NCI-H146 treated with DMSO at 0.1 percent for 48 hours (cell line): ENCODE measurements at regions not wholly inside any gene's neighbourhood (a gene's known extent, or its start where the extent isn't known, plus 50 kb on each side); places are given as distances from the start of the nearest gene placed in this dataset.
"Not testable (repeated sequence)": the region's sequence is repeated elsewhere in the genome, so short reads cannot be mapped to it uniquely, and the experiment has no call there.

ENCODE experiments used
- DNase-seq: peaks from one replicate; lab custom pipeline; 2025; ENCODE audit not compliant: unreplicated experiment; lab: John Stamatoyannopoulos, UW

- no peak for DNase-seq
These were observed 207.9 kb downstream of the BMP4 start for GRCh38 chr14:53748691-53749090.

DNA sequence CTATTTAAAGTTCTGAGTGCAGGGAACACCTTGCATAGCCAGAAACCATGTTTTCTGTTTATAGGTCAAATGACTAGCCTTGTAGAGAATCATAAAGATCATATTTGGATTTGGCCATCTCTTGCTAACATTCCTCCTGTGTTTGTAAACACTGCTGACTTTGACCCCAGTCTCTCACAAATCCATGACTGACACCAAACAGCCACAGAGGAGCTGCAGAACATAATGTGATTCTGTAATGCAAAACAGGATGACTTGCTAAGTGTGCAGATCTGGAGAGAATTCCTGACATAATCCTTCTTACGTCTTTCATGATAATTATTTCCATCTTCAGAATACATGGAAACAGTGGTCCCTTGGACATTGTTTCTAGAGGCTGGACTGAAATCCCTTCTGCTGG lies 211.8 kb downstream of the BMP4 start:
- no peak for DNase-seq

GRCh38 chr14:53743371-53743770 lies 213.3 kb downstream of the BMP4 start:
- DNase-seq: no peak

DNA sequence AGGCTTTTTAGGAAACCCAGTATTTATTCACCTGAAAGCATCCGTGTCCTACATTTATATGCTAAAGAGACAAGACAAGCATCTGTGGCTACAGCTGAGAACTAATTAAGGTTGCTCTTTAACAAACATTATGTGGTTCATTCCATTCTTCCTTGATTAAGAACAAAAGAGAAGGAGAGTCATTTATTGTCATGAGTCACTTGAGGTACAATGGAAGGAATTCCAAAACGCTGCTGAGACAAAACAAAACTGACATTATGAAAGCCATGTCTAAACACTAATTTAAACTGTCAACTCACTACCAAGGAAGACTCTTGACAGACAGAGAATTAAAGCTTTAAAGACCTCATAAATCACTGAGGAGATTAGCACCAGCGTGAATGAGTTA lies 214.4 kb downstream of the BMP4 start:
- DNase-seq: no peak

DNA sequence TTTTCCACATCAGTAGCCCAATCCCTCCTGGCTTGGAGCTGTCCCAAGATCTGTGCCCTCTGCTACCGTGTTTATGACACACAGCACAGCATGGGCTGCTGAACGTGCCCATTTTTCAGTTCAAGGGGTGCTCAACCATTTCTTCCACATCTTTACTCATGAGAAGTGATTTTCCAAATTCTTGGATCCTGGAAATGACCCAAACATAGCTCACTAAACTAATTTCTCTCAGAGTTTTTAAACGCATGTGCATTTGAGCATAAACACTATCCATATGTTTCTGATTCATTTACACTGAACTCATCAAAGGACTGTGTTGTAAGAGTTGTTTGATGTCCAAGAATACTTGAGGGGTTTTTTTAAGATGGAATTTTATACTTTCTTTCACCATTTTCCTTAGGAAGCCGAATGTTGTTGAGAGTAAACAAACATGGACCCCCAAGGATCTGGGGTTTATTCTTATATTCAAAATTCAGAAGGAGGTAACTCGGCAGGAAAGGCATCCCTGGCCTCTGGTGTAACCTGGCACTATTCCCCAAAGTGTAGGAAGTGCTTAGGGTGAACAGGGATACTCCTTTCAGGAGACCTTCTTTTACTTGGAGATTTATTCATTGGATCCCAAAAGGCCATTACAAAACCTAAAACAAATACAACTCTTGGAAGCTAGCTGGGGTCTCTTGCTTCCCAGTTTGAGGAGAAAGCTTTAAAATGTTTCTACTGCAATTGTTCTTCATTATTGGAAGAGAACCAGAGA lies 215.0 kb downstream of the BMP4 start:
- no peak for DNase-seq

- no peak for DNase-seq
These were observed 216.1 kb downstream of the BMP4 start for GRCh38 chr14:53740570-53740969.

DNA sequence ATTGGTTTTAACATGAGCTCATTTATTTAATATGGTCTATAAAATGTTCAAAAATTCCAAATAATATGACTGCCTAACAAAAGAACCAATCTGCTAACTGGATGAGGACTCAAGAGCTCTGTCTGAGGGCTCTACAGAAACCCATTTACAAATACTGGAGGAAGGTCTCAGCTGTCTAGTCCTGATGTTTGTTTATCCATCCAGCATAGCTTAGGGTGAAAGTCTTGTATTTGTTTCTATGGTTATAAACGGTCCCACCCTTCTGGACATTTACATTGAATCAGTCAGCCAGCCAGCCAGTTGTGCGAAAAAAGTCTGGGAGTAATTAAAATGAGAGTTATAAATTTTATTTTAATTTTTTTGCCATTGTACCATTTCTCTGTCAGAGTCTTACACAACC lies 220.7 kb downstream of the BMP4 start:
- no peak for DNase-seq

GRCh38 chr14:53723221-53723620 lies 233.4 kb downstream of the BMP4 start:
- DNase-seq: no peak

DNA sequence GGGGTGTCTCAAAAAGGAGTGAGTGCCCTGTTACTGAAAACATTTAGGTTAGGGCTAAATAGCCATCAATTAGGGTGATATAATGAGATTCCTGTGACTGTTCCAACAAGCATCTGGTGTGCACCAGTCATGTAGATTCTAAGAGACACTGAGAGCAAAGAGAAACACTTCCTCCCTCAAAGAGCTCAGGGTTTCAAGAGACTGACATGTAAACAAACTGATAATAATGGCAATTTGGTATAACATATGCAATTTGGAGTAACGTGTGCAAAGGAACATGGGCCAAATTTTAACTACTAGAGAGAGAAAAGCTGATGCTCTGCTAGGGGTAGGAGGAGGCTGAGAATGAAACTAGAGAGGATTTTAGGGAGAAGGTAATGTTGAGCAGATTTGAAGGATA lies 237.1 kb downstream of the BMP4 start:
- DNase-seq: no peak

DNA sequence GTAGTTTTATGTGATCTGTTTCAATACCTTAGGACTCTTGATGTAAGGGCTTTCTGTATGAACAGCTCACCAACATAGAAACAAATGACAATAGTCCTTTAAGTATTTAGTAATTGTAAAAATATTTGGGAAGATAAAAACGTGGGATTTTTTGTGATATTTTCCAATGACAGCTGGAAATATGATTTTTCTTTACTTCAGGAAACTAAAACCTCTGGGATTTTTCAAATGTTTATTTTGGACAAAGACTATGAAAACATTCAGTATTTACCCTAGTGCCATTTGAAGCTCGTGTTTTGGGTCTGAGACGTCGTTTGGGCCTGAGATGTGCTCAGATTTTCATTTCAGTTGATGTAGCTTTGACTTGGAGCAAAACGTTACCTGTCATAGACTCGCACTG lies 240.0 kb downstream of the BMP4 start:
- no peak for DNase-seq

DNA sequence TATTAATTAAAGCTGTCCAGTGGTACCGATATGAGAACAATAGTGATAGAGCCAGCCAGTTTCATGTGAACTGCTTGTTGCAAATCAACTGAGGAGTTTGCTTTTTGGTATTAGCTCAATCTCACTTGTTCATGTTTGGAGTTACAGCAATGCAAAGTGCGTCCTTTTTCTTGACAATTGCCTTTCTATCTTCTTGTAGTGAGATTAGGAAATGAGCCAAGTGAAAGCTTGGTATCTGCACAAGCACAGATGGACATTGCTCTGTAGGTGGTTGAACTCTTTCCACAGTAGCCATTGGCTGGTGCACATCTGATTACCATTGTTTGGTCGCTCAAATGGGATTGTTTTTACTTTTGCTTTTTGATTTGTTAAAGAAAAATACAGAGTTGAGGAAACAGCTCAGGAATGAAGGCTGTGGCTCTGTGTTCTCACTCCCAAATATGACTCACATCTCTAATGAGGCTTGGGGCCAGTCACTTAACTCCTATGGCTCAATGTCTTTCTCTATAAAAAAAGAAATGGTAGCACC lies 241.4 kb downstream of the BMP4 start:
- DNase-seq: no peak

DNA sequence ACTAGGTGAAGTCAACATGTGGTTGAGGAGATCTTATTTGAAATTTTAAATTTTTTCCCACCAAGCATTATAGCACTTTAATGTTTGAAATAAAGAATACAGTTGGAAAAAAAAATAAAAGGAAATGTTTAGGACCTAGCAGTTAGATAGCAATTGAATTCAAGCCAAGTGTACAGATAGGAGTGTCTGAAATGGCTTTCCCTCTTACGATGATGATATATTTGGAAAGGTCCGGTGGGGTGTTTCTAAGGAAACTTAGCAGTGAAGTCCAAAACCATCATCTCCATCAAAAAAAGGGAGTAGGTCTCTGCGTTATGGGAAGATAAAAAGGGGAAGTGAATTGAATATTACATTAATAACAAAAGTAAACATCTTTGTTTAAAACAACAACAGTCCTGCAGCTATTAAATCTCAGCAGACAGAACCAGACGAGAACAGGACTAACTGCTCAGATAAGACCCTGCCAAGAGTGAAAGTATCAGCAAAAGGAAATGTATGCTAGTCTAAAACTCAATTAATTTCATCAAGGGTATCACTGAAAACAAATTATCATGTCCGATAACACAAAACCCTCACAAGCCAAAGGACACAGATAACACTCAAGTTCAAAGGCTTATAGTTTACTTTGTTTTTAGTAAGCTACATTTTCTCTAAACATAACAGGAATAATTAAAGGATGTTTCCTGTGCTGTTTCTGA lies 242.0 kb downstream of the BMP4 start:
- no peak for DNase-seq

DNA sequence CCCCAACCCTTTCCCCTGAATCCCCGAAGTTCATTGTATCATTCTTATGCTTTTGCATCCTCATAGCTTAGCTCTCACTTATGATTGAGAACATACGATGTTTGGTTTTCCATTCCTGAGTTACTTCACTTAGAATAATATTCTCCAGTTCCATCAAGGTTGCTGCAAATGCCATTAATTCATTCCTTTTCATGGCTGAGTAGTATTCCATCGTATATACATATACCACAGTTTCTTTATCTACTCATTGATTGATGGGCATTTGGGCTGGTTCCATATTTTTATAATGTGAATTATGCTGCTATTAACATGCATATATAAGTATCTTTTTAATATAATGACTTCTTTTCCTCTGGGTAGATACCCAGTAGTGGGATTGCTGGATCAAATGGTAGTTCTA lies 243.7 kb downstream of the BMP4 start:
- not testable (repeated sequence) for DNase-seq

GRCh38 chr14:53711205-53711604 lies 245.4 kb downstream of the BMP4 start:
- no peak for DNase-seq

DNA sequence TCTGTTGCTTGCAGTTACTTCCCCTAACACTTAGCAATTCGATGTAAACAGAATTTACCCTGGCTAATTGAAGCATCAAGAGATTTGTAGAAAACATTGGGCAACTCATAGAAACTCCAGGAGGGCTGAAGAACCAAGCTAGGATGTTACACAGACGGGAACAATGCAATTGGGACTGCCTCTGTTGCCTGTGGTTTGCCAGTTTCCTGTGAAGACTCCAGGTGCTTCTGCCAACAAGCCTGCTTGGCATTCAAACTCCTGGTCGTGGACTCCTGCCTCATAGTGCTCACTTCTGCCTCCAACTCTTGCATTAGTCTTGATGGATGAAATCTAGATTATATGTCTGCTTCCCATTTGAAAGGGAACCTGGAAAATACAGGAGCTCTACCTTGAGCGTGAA lies 246.0 kb downstream of the BMP4 start:
- DNase-seq: no peak

DNA sequence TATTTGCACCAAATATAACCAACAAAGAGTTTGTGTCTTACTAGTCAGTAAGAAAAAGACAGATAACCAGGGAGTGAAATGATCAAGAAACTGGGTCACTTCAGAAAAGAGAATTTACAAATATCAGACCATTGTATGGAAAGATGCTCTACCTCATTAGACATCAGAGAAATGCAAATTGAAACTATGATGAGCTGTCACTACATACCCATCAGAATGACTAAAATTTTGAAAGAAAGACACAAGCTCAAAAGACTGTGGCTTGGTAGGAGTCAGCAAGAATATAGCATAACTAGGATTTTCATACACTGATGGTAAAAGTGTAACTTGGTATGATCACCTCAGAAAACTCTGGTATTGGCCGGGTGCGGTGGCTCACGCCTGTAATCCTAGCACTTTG lies 247.2 kb downstream of the BMP4 start:
- no peak for DNase-seq

GRCh38 chr14:53703457-53703856 lies 253.2 kb downstream of the BMP4 start:
- no peak for DNase-seq

GRCh38 chr14:53701108-53701875 lies 255.3 kb downstream of the BMP4 start:
- no peak for DNase-seq

- no peak for DNase-seq
These were observed 260.2 kb downstream of the BMP4 start for GRCh38 chr14:53696217-53696965.

DNA sequence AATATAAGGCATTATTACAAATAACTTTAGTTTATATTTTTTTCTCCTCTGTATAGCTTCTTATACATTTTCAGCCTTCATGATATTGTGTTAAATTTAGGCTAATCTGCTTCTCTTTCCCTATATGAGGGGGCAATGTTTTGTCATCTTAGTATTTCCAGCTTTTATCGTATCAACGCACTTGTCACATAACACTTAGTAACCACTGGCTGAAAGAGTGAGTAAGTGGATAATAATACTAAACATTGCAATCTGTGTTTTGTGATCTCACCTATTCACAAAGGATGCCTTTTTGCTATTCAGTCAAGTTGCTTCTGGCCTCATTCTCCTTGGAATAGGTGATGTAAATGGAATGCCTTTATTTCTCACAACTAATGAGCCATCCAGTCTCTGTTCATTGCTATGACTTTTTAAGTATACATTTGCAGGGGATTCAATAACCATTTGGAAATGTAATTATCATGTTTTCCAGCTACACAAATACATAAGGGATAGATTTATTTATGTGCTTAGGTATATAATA lies 260.9 kb downstream of the BMP4 start:
- DNase-seq: no peak

DNA sequence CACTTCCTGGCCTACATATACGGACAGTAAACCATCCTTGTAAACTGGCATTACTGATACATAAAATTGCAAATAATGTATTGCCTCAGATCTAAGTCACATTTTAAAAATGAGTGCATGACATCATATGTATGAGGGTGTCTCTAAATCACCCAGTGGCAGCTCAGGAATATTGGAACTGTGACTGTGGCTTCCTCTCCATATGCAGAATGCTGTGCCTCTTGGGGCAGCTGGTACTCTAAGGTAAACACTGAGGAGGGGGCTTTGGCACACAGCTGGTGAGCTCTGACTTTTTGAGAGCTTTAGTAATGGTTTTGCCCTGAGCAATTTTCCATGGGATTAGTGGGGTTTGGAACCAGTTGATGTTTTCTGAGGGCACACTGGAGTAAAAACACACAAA lies 263.7 kb downstream of the BMP4 start:
- no peak for DNase-seq
